ENCODE measurements at regions not wholly inside any gene's neighbourhood (a gene's known extent, or its start where the extent isn't known, plus 50 kb on each side); places are given as distances from the start of the nearest gene placed in this dataset.

DNA sequence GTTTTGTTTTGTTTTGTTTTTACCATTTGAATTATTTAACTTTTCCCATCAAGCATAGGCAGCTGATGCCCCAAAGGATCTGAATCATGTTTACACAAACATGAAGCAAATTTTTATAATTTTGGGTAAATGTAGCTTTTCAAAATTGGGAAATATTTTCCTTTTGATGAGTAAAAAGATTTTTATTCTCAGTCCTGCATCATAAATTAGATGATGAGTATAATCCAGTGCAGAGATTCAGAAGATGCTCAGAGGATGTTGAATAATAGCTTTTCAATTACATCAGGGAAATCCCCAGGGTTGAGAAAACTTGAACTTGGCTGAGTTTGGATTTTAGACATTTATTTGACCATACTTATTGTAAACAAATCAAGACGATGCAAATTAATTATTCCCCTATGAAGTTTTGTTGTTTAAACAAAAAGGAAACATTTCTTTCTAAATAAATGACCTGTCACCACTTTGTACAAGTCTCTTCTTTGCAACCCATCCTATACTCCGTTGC is 121.7 kb downstream of the FAM204A start:
- TF ChIP-seq POLR2A (IDR thresholded peaks at IDR 0.05) = no peak
- TF ChIP-seq, protein P1, sequence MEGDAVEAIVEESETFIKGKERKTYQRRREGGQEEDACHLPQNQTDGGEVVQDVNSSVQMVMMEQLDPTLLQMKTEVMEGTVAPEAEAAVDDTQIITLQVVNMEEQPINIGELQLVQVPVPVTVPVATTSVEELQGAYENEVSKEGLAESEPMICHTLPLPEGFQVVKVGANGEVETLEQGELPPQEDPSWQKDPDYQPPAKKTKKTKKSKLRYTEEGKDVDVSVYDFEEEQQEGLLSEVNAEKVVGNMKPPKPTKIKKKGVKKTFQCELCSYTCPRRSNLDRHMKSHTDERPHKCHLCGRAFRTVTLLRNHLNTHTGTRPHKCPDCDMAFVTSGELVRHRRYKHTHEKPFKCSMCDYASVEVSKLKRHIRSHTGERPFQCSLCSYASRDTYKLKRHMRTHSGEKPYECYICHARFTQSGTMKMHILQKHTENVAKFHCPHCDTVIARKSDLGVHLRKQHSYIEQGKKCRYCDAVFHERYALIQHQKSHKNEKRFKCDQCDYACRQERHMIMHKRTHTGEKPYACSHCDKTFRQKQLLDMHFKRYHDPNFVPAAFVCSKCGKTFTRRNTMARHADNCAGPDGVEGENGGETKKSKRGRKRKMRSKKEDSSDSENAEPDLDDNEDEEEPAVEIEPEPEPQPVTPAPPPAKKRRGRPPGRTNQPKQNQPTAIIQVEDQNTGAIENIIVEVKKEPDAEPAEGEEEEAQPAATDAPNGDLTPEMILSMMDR (IDR thresholded peaks at IDR 0.05) = no peak

Measured in stomach (tissue), 4 donors.